ENCODE measurements at regions not wholly inside any gene's neighbourhood (a gene's known extent, or its start where the extent isn't known, plus 50 kb on each side); places are given as distances from the start of the nearest gene placed in this dataset.

GRCh38 chr22:49197986-49198704 lies 629.5 kb downstream of the BRD1 start:
- DNase-seq: no peak

- DNase-seq: no peak
Observed at GRCh38 chr22:49197505-49197904, 630.2 kb downstream of the BRD1 start.

- DNase-seq: no peak
Observed at GRCh38 chr22:49196046-49196511, 631.6 kb downstream of the BRD1 start.

- no peak for DNase-seq
Observed at GRCh38 chr22:49195636-49196035, 632.0 kb downstream of the BRD1 start.

- no peak for DNase-seq
Observed at GRCh38 chr22:49193901-49194465, 633.7 kb downstream of the BRD1 start.

GRCh38 chr22:49193348-49193747 lies 634.3 kb downstream of the BRD1 start:
- no peak for DNase-seq

GRCh38 chr22:49192857-49193250 lies 634.8 kb downstream of the BRD1 start:
- DNase-seq: no peak

GRCh38 chr22:49192180-49192856 lies 635.4 kb downstream of the BRD1 start:
- no peak for DNase-seq

GRCh38 chr22:49191506-49191980 lies 636.1 kb downstream of the BRD1 start:
- DNase-seq: no peak

GRCh38 chr22:49190816-49191505 lies 636.7 kb downstream of the BRD1 start:
- no peak for DNase-seq

GRCh38 chr22:49189871-49190270 lies 637.8 kb downstream of the BRD1 start:
- no peak for DNase-seq

- DNase-seq: no peak
Observed at GRCh38 chr22:49188591-49188990, 639.1 kb downstream of the BRD1 start.

GRCh38 chr22:49188091-49188490 lies 639.6 kb downstream of the BRD1 start:
- DNase-seq: no peak

- DNase-seq: no peak
Observed at GRCh38 chr22:49186762-49187161, 640.9 kb downstream of the BRD1 start.

GRCh38 chr22:49186293-49186692 lies 641.4 kb downstream of the BRD1 start:
- DNase-seq: no peak

GRCh38 chr22:49185312-49185969 lies 642.2 kb downstream of the BRD1 start:
- DNase-seq: no peak

- DNase-seq: no peak
Observed at GRCh38 chr22:49184736-49185135, 642.9 kb downstream of the BRD1 start.

GRCh38 chr22:49183826-49184216 lies 643.9 kb downstream of the BRD1 start:
- no peak for DNase-seq

- no peak for DNase-seq
Observed at GRCh38 chr22:49183208-49183825, 644.4 kb downstream of the BRD1 start.

GRCh38 chr22:49182416-49182815 lies 645.3 kb downstream of the BRD1 start:
- no peak for DNase-seq

GRCh38 chr22:49181942-49182341 lies 645.7 kb downstream of the BRD1 start:
- DNase-seq: no peak

GRCh38 chr22:49181431-49181830 lies 646.2 kb downstream of the BRD1 start:
- DNase-seq: no peak

- DNase-seq: no peak
Observed at GRCh38 chr22:49180683-49181024, 647.0 kb downstream of the BRD1 start.
